Loucy (cell line): ENCODE measurements at regions not wholly inside any gene's neighbourhood (a gene's known extent, or its start where the extent isn't known, plus 50 kb on each side); places are given as distances from the start of the nearest gene placed in this dataset.

Experiments
- H2AFZ ChIP-seq: fragments of 200-600 bp; sonication (generic); 2 replicates; pipeline ENCODE4 v1.6.0; 2016; ENCODE audit warnings: antibody characterized with exemption, mild to moderate bottlenecking, low read length, moderate library complexity
- H3F3A ChIP-seq: fragments of 200-600 bp; 2 replicates; pipeline ENCODE4 v1.6.0; 2016; ENCODE audit warnings: antibody characterized with exemption, low read depth, mild to moderate bottlenecking
- H3K27me3 ChIP-seq: fragments of 200-600 bp; sonication (generic); 2 replicates; pipeline ENCODE4 v1.6.1; 2014; ENCODE audit warnings: low read length, mild to moderate bottlenecking; ENCODE audit not compliant: insufficient read depth, poor library complexity, severe bottlenecking
- H3K36me3 ChIP-seq: fragments of 200-600 bp; sonication (generic); 2 replicates; pipeline ENCODE4 v1.6.1; 2016; ENCODE audit warnings: low read length; ENCODE audit not compliant: insufficient read depth
- H3K4me1 ChIP-seq: fragments of 200-600 bp; sonication (generic); 2 replicates; pipeline ENCODE4 v1.5.1; 2014; ENCODE audit warnings: low read length, mild to moderate bottlenecking; ENCODE audit not compliant: insufficient read depth, poor library complexity, severe bottlenecking
- H3K4me2 ChIP-seq: fragments of 200-600 bp; sonication (generic); 2 replicates; pipeline ENCODE4 v1.6.0; 2014; ENCODE audit warnings: antibody characterized with exemption, low read length, low read depth, mild to moderate bottlenecking; ENCODE audit not compliant: poor library complexity, severe bottlenecking
- H3K4me3 ChIP-seq: fragments of 200-600 bp; sonication (generic); 2 replicates; pipeline ENCODE4 v1.5.1; 2014; ENCODE audit warnings: low read length, mild to moderate bottlenecking, mixed read lengths; ENCODE audit not compliant: poor library complexity, severe bottlenecking
- H3K79me2 ChIP-seq: fragments of 200-600 bp; sonication (generic); 2 replicates; pipeline ENCODE4 v1.6.1; 2014; ENCODE audit warnings: low read length; ENCODE audit not compliant: insufficient read depth
- H3K9ac ChIP-seq: fragments of 200-600 bp; sonication (generic); 2 replicates; pipeline ENCODE4 v1.6.0; 2014; ENCODE audit warnings: mild to moderate bottlenecking, low read depth, low read length, moderate library complexity; ENCODE audit not compliant: poor library complexity, severe bottlenecking
- H3K9me2 ChIP-seq: fragments of 200-600 bp; sonication (generic); replicated peaks from 2 replicates; pipeline ENCODE4 v1.6.1; 2016; ENCODE audit warnings: low read depth, low read length, mixed read lengths
- H3K9me3 ChIP-seq: fragments of 200-600 bp; sonication (generic); 2 replicates; pipeline ENCODE4 v1.6.1; 2014; ENCODE audit warnings: mild to moderate bottlenecking, antibody characterized with exemption, low read length, low read depth; ENCODE audit not compliant: insufficient read depth
- H4K20me1 ChIP-seq: fragments of 200-600 bp; sonication (generic); 2 replicates; pipeline ENCODE4 v1.6.0; 2014; ENCODE audit warnings: antibody characterized with exemption, low read length, mild to moderate bottlenecking; ENCODE audit not compliant: insufficient read depth, poor library complexity, severe bottlenecking
- EZH2phosphoT487 ChIP-seq: fragments of 200-600 bp; IDR thresholded peaks from 2 replicates; pipeline ENCODE4 v1.6.1; 2018; ENCODE audit warnings: antibody characterized with exemption, mild to moderate bottlenecking, moderate library complexity, borderline replicate concordance
- TF ChIP-seq, protein P1 (sequence below): fragments of 200-600 bp; sonication (generic); conservative IDR thresholded peaks from 2 replicates; pipeline ENCODE4 v1.5.1; 2014; ENCODE audit warnings: mild to moderate bottlenecking, antibody characterized with exemption, low read length

DNA sequence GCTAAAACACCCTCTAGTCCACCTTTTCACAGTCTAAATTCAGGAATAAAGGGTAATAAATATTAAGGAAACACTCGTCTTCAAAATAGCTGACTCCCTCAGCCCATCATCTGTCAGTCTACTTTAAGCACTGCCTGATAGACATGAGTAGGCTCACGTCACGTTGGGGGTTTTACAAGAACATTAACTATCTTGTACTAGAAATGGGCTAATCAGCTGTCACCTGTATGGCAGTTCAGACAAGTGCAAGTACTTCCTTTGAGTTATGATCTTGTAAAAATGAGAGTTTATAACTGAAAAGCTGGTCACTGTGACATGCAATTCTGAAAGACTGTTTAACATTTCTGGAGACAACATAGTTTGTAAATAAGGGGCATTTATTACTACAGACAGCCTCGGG is 936.7 kb upstream of the CTNND2 start:
- Histone ChIP-seq H3K4me3 (no peak overlapping the region), H3K36me3 (no peaks in the 10 kb centered on the region), H3K79me2 (no peaks in the 10 kb centered on the region), H3K4me1 (no peaks in the 10 kb centered on the region), H3K9me3 (no peaks in the 10 kb centered on the region), H4K20me1 (no peaks in the 10 kb centered on the region), H3K9ac (no peak overlapping the region), H3F3A (no peaks in the 10 kb centered on the region), H3K27me3 (no peaks in the 10 kb centered on the region), H2AFZ (no peak overlapping the region), H3K4me2 (no peak overlapping the region), H3K9me2 (no peaks in the 10 kb centered on the region)
- TF ChIP-seq, protein P1, sequence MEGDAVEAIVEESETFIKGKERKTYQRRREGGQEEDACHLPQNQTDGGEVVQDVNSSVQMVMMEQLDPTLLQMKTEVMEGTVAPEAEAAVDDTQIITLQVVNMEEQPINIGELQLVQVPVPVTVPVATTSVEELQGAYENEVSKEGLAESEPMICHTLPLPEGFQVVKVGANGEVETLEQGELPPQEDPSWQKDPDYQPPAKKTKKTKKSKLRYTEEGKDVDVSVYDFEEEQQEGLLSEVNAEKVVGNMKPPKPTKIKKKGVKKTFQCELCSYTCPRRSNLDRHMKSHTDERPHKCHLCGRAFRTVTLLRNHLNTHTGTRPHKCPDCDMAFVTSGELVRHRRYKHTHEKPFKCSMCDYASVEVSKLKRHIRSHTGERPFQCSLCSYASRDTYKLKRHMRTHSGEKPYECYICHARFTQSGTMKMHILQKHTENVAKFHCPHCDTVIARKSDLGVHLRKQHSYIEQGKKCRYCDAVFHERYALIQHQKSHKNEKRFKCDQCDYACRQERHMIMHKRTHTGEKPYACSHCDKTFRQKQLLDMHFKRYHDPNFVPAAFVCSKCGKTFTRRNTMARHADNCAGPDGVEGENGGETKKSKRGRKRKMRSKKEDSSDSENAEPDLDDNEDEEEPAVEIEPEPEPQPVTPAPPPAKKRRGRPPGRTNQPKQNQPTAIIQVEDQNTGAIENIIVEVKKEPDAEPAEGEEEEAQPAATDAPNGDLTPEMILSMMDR: no peak
- TF ChIP-seq EZH2phosphoT487: no peak

DNA sequence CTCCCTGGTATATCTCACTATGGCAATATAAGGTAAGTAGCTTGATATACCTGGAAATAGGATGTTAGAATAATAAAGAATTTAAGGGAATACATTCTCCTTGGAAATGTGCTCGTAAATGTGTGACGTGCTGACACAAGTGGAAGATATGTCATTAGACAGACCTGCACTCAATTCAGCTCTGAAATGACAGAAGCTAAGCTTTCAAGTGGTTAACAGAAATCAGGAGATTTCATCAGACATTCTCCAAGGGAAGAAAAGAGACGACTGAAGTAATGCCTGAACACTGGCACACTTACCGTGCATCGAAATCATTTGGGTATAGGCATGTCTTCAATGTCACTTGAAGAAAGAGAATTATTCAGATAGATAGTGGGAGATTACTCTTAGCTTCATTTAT is 933.3 kb upstream of the CTNND2 start:
- H3K9me3 ChIP-seq: no peaks in the 10 kb centered on the region
- no peak overlapping the region for H3K4me2 ChIP-seq
- no peaks in the 10 kb centered on the region for H3F3A ChIP-seq
- no peaks in the 10 kb centered on the region for H3K27me3 ChIP-seq
- H3K9ac ChIP-seq: no peak overlapping the region
- no peak overlapping the region for H3K4me3 ChIP-seq
- no peak for TF ChIP-seq EZH2phosphoT487
- TF ChIP-seq, protein P1: no peak
- H3K9me2 ChIP-seq: no peaks in the 10 kb centered on the region
- H4K20me1 ChIP-seq: no peaks in the 10 kb centered on the region
- H3K79me2 ChIP-seq: no peaks in the 10 kb centered on the region
- no peaks in the 10 kb centered on the region for H3K36me3 ChIP-seq
- no peaks in the 10 kb centered on the region for H3K4me1 ChIP-seq
- H2AFZ ChIP-seq: no peak overlapping the region

DNA sequence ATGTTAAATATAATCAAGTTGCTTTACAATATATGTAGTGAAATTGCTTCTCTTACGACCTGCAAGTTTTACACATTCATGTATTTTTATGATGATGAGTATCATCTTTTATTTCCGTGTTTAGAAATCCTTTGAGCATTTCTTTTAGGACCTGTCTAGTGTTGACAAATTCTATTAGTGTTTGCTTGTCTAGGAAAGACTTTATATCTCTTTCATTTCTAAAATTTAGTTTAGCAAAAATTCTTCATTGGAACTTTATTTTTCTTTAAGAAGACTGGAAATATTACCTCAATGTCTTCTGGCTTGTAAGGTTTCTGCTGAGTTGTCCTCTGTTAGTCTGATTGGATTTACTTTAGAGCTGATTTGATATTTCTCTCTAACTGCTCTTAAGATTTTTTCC is 920.9 kb upstream of the CTNND2 start:
- no peaks in the 10 kb centered on the region for H3F3A ChIP-seq
- TF ChIP-seq EZH2phosphoT487: no peak
- TF ChIP-seq, protein P1: no peak
- H3K4me1 ChIP-seq: no peaks in the 10 kb centered on the region
- H3K4me3 ChIP-seq: no peak overlapping the region
- no peaks in the 10 kb centered on the region for H3K9me2 ChIP-seq
- H3K9me3 ChIP-seq: peaks cover 6% of the 10 kb centered on the region; the same call in 1 of the 2 replicates
- no peaks in the 10 kb centered on the region for H3K27me3 ChIP-seq
- H3K9ac ChIP-seq: no peak overlapping the region
- no peaks in the 10 kb centered on the region for H4K20me1 ChIP-seq
- H3K79me2 ChIP-seq: no peaks in the 10 kb centered on the region
- H3K4me2 ChIP-seq: no peak overlapping the region
- no peak overlapping the region for H2AFZ ChIP-seq
- H3K36me3 ChIP-seq: no peaks in the 10 kb centered on the region
